ENCODE measurements at regions not wholly inside any gene's neighbourhood (a gene's known extent, or its start where the extent isn't known, plus 50 kb on each side); places are given as distances from the start of the nearest gene placed in this dataset.

DNA sequence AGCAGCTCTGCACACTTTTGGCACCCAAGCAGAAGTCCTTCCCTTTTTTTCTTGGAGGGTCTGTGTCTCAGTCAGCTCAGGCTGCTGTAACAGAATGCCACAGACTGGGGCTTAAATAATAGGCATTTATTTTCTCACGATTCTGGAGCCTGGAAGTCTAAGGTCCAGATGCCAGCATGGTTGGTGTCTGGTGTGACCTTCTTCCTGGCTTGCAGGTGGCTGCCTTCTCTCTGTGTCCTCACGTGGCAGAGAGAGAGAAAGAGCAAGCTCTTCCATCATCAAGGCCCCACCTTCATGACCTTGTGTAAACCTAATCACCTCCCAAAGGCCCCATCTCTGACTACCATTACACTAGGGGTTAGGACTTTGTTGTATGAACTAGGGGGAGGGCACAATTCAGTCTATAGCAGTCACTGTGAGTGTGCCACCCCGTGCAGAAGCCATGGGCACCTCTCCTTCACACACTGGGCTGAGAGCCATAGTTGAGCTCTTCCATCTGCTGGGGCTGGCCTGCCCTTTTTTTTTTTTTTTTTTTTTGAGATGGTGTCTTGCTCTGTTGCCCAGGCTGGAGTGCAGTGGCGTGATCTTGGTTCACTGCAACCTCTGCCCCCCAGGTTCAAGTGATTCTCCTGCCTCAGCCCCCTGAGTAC, 80.3 kb downstream of the OAT start:
- TF ChIP-seq, protein P1, sequence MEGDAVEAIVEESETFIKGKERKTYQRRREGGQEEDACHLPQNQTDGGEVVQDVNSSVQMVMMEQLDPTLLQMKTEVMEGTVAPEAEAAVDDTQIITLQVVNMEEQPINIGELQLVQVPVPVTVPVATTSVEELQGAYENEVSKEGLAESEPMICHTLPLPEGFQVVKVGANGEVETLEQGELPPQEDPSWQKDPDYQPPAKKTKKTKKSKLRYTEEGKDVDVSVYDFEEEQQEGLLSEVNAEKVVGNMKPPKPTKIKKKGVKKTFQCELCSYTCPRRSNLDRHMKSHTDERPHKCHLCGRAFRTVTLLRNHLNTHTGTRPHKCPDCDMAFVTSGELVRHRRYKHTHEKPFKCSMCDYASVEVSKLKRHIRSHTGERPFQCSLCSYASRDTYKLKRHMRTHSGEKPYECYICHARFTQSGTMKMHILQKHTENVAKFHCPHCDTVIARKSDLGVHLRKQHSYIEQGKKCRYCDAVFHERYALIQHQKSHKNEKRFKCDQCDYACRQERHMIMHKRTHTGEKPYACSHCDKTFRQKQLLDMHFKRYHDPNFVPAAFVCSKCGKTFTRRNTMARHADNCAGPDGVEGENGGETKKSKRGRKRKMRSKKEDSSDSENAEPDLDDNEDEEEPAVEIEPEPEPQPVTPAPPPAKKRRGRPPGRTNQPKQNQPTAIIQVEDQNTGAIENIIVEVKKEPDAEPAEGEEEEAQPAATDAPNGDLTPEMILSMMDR (IDR thresholded peaks at IDR 0.05): no peak
- TF ChIP-seq POLR2A (IDR thresholded peaks at IDR 0.05) (no peak), POLR2AphosphoS5 (IDR thresholded peaks at IDR 0.05; ENCODE audit: insufficient read depth in 1 of 2, low read depth in 1 of 2) (no peak)
